Stimulated activated CD8-positive, alpha-beta memory T cell treated with anti-CD3 and anti-CD28 coated beads, Interleukin-2, amount 100 ng/mL, for 1 hour (primary cell): ENCODE measurements at regions not wholly inside any gene's neighbourhood (a gene's known extent, or its start where the extent isn't known, plus 50 kb on each side); places are given as distances from the start of the nearest gene placed in this dataset.

Experiments used
- DNase-seq, 2 donors: peaks; one replicate each; pipeline ENCODE4 v3.0.0-alpha.2; 2020; ENCODE audit warnings: low read depth in 2 of 2

GRCh38 chr14:65933400-65934069 is 521.0 kb downstream of the FUT8 start:
- no peak for DNase-seq

- DNase-seq, result no peak
Measured at GRCh38 chr14:65934070-65934435, 521.5 kb downstream of the FUT8 start.

- DNase-seq, result no peak
Measured at GRCh38 chr14:65936342-65936975, 523.9 kb downstream of the FUT8 start.

- no peak for DNase-seq
Measured at GRCh38 chr14:65937079-65937959, 524.8 kb downstream of the FUT8 start.

GRCh38 chr14:65937960-65938316 is 525.4 kb downstream of the FUT8 start:
- no peak for DNase-seq

GRCh38 chr14:65938738-65939137 is 526.2 kb downstream of the FUT8 start:
- no peak for DNase-seq

- DNase-seq, result no peak
Measured at GRCh38 chr14:65939184-65939583, 526.7 kb downstream of the FUT8 start.

- DNase-seq, result no peak
Measured at GRCh38 chr14:65940056-65940735, 527.7 kb downstream of the FUT8 start.

- no peak for DNase-seq
Measured at GRCh38 chr14:65941091-65941490, 528.6 kb downstream of the FUT8 start.

GRCh38 chr14:65943150-65943549 is 530.6 kb downstream of the FUT8 start:
- DNase-seq, result no peak

GRCh38 chr14:65943916-65944410 is 531.4 kb downstream of the FUT8 start:
- DNase-seq, result no peak

- DNase-seq, result no peak
Measured at GRCh38 chr14:65945327-65945726, 532.8 kb downstream of the FUT8 start.

- DNase-seq, result no peak
Measured at GRCh38 chr14:65946494-65946893, 534.0 kb downstream of the FUT8 start.

GRCh38 chr14:65948302-65948701 is 535.8 kb downstream of the FUT8 start:
- no peak for DNase-seq

- DNase-seq, result no peak
Measured at GRCh38 chr14:65949711-65950516, 536.3 kb upstream of the CCDC196 start.

- DNase-seq, result no peak
Measured at GRCh38 chr14:65954942-65955341, 531.2 kb upstream of the CCDC196 start.

GRCh38 chr14:65957631-65958205 is 528.5 kb upstream of the CCDC196 start:
- no peak for DNase-seq

GRCh38 chr14:65958664-65959562 is 527.3 kb upstream of the CCDC196 start:
- no peak for DNase-seq

GRCh38 chr14:65959563-65960024 is 526.6 kb upstream of the CCDC196 start:
- DNase-seq, result no peak

- peak in 1 of 2 donors; percentile 37 for DNase-seq
Measured at GRCh38 chr14:65961004-65961403, 525.2 kb upstream of the CCDC196 start.
